Type B pancreatic cell (in vitro differentiated cells): ENCODE measurements at regions not wholly inside any gene's neighbourhood (a gene's known extent, or its start where the extent isn't known, plus 50 kb on each side); places are given as distances from the start of the nearest gene placed in this dataset.

Experiments
- DNase-seq: peaks from one replicate; pipeline ENCODE4 v3.0.0; 2021; ENCODE audit warnings: mixed read lengths; ENCODE audit not compliant: unreplicated experiment; ENCODE audit errors: extremely low spot score
- H3K27ac Mint-ChIP-seq: 2 replicates; pipeline ENCODE4 v1.8.0; 2021; ENCODE audit warnings: mild to moderate bottlenecking, mixed read lengths
- H3K27me3 Mint-ChIP-seq: 2 replicates; pipeline ENCODE4 v1.8.0; 2021; ENCODE audit warnings: mixed read lengths
- H3K36me3 Mint-ChIP-seq: 2 replicates; pipeline ENCODE4 v1.8.0; 2021; ENCODE audit warnings: mixed read lengths
- H3K4me1 Mint-ChIP-seq: one replicate; pipeline ENCODE4 v1.8.0; 2021; ENCODE audit warnings: mixed read lengths; ENCODE audit not compliant: unreplicated experiment
- H3K4me3 Mint-ChIP-seq: 2 replicates; pipeline ENCODE4 v1.8.0; 2021; ENCODE audit warnings: mild to moderate bottlenecking, mixed read lengths
- H3K9me3 Mint-ChIP-seq: 2 replicates; pipeline ENCODE4 v1.8.0; 2021; ENCODE audit warnings: mixed read lengths
- CTCF ChIP-seq: fragments of 200-600 bp; sonication (generic); conservative IDR thresholded peaks from 2 replicates; pipeline ENCODE4 v1.5.0; 2021; ENCODE audit warnings: antibody characterized with exemption, mild to moderate bottlenecking

- H3K4me1 Mint-ChIP-seq: peaks cover 6% of the 10 kb centered on the region
- no peak for DNase-seq
- peaks cover 12% of the 10 kb centered on the region for H3K9me3 Mint-ChIP-seq
- H3K27me3 Mint-ChIP-seq: no peaks in the 10 kb centered on the region
- TF ChIP-seq CTCF: peak; percentile 15
- H3K27ac Mint-ChIP-seq: no peak overlapping the region
- no peaks in the 10 kb centered on the region for H3K36me3 Mint-ChIP-seq
- H3K4me3 Mint-ChIP-seq: no peak overlapping the region
Observed at GRCh38 chr10:83562381-83562780, 576.9 kb upstream of the GHITM start.

GRCh38 chr10:83564889-83565588, 574.3 kb upstream of the GHITM start:
- no peak for TF ChIP-seq CTCF
- Mint-ChIP-seq H3K9me3 (peaks cover 12% of the 10 kb centered on the region), H3K4me3 (no peak overlapping the region), H3K36me3 (no peaks in the 10 kb centered on the region), H3K4me1 (peaks cover 3% of the 10 kb centered on the region), H3K27me3 (no peaks in the 10 kb centered on the region), H3K27ac (no peak overlapping the region)
- no peak for DNase-seq

GRCh38 chr10:83572036-83572435, 567.3 kb upstream of the GHITM start:
- H3K4me1 Mint-ChIP-seq: no peaks in the 10 kb centered on the region
- H3K36me3 Mint-ChIP-seq: no peaks in the 10 kb centered on the region
- TF ChIP-seq CTCF: no peak
- H3K4me3 Mint-ChIP-seq: no peak overlapping the region
- H3K9me3 Mint-ChIP-seq: peaks cover under 1% of the 10 kb centered on the region
- no peak overlapping the region for H3K27ac Mint-ChIP-seq
- H3K27me3 Mint-ChIP-seq: no peaks in the 10 kb centered on the region
- no peak for DNase-seq

GRCh38 chr10:83574770-83575169, 564.5 kb upstream of the GHITM start:
- no peak for DNase-seq
- H3K27ac Mint-ChIP-seq: no peak overlapping the region
- no peaks in the 10 kb centered on the region for H3K36me3 Mint-ChIP-seq
- no peaks in the 10 kb centered on the region for H3K27me3 Mint-ChIP-seq
- no peak for TF ChIP-seq CTCF
- peaks cover 15% of the 10 kb centered on the region for H3K9me3 Mint-ChIP-seq
- no peak overlapping the region for H3K4me3 Mint-ChIP-seq
- H3K4me1 Mint-ChIP-seq: no peaks in the 10 kb centered on the region

GRCh38 chr10:83577421-83577820, 561.9 kb upstream of the GHITM start:
- Mint-ChIP-seq H3K4me3 (no peak overlapping the region), H3K27ac (no peak overlapping the region), H3K4me1 (no peaks in the 10 kb centered on the region), H3K36me3 (no peaks in the 10 kb centered on the region), H3K27me3 (no peaks in the 10 kb centered on the region), H3K9me3 (peaks cover 15% of the 10 kb centered on the region)
- no peak for TF ChIP-seq CTCF
- DNase-seq: no peak
